T follicular helper cell (primary cell): ENCODE measurements at regions not wholly inside any gene's neighbourhood (a gene's known extent, or its start where the extent isn't known, plus 50 kb on each side); places are given as distances from the start of the nearest gene placed in this dataset.

Source experiments
- DNase-seq: peaks from one replicate; pipeline ENCODE4 v3.0.0-alpha.2; 2020; ENCODE audit warnings: low read depth

GRCh38 chr5:66469684-66470083 is 126.5 kb upstream of the MAST4 start:
- DNase-seq = no peak

- DNase-seq = no peak
Observed at GRCh38 chr5:66472010-66472409, 124.2 kb upstream of the MAST4 start.

GRCh38 chr5:66475731-66476130 is 120.5 kb upstream of the MAST4 start:
- no peak for DNase-seq

- no peak for DNase-seq
Observed at GRCh38 chr5:66477596-66477995, 118.6 kb upstream of the MAST4 start.

- DNase-seq = no peak
Observed at GRCh38 chr5:66494437-66494836, 101.8 kb upstream of the MAST4 start.

GRCh38 chr5:66498791-66499207 is 97.4 kb upstream of the MAST4 start:
- DNase-seq = no peak

GRCh38 chr5:66503203-66503789 is 92.9 kb upstream of the MAST4 start:
- no peak for DNase-seq

- no peak for DNase-seq
Observed at GRCh38 chr5:66507106-66507505, 89.1 kb upstream of the MAST4 start.

- no peak for DNase-seq
Observed at GRCh38 chr5:66511491-66511890, 84.7 kb upstream of the MAST4 start.

- DNase-seq = no peak
Observed at GRCh38 chr5:66513130-66513529, 83.1 kb upstream of the MAST4 start.

GRCh38 chr5:66515209-66515608 is 81.0 kb upstream of the MAST4 start:
- DNase-seq = no peak

GRCh38 chr5:66516550-66516949 is 79.6 kb upstream of the MAST4 start:
- DNase-seq = no peak

GRCh38 chr5:66517351-66517750 is 78.8 kb upstream of the MAST4 start:
- no peak for DNase-seq

GRCh38 chr5:66518052-66518451 is 78.1 kb upstream of the MAST4 start:
- no peak for DNase-seq

- DNase-seq = no peak
Observed at GRCh38 chr5:66518753-66519152, 77.4 kb upstream of the MAST4 start.

- no peak for DNase-seq
Observed at GRCh38 chr5:66519626-66520025, 76.6 kb upstream of the MAST4 start.

- no peak for DNase-seq
Observed at GRCh38 chr5:66520854-66521253, 75.3 kb upstream of the MAST4 start.

- no peak for DNase-seq
Observed at GRCh38 chr5:66527478-66528035, 68.6 kb upstream of the MAST4 start.

GRCh38 chr5:66529182-66529581 is 67.0 kb upstream of the MAST4 start:
- no peak for DNase-seq

- no peak for DNase-seq
Observed at GRCh38 chr5:66529704-66530103, 66.5 kb upstream of the MAST4 start.

- no peak for DNase-seq
Observed at GRCh38 chr5:66538126-66538525, 58.1 kb upstream of the MAST4 start.

GRCh38 chr5:66538531-66538930 is 57.7 kb upstream of the MAST4 start:
- no peak for DNase-seq

GRCh38 chr5:66540078-66540477 is 56.1 kb upstream of the MAST4 start:
- no peak for DNase-seq

- no peak for DNase-seq
Observed at GRCh38 chr5:66542711-66543110, 53.5 kb upstream of the MAST4 start.
